ACHN (cell line): ENCODE measurements at regions not wholly inside any gene's neighbourhood (a gene's known extent, or its start where the extent isn't known, plus 50 kb on each side); places are given as distances from the start of the nearest gene placed in this dataset.
"Not testable (repeated sequence)": the region's sequence is repeated elsewhere in the genome, so short reads cannot be mapped to it uniquely, and the experiment has no call there.

Experiments used
- DNase-seq: peaks from one replicate; pipeline ENCODE4 v3.0.0-alpha.2; 2015
- in situ Hi-C: cut with HindIII; loops from 2 replicates; pipeline ENCODE4 v1.10.0; 2017; ENCODE audit warnings: low sequenced_read_pairs, low pct_ligation_motif_present, low pct_unique_long_range_greater_than_20kb

DNA sequence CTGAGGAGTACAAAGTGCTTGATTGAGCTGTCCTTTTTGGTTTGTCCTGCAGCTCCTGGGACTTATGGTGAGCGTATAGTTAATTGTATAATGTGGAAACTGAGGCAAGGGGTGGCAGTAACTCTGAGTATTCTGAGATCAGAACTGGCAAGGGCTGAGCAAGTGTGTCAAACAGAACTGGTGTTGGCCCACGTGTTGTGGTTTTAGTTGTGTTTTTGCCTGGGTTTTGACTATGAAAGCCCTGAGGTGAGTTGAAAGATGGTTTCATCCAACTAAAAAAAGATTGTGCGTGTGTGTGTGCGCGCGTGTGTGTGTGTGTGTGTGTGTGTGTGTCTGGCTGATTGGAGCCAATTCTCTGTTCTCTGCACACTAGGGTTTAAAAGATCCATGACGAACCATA, 154.1 kb downstream of the EDEM1 start:
- in situ Hi-C loops = no loop called here
- DNase-seq = no peak

DNA sequence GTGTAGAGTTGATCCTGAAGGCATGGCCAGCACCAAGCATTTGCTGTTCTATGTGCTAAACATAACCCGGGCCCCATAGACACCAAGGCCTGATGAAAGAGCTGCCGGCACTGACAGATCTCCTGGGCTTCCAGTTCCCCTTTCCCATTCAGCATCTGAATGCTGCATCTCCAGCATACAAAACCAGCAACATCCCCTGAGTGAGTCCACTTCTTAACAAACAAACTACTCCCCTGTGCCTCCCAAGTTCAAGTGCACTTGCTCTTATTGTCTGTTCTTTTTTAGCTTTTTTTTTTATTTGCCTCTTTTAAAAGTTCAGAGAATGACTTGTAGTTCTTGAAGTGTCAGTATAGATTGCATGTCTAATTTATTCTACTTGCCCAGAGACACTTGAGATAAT, 156.0 kb downstream of the EDEM1 start:
- DNase-seq = no peak
- in situ Hi-C loops = no loop called here

GRCh38 chr3:5344707-5345106, 157.2 kb downstream of the EDEM1 start:
- in situ Hi-C loops = no loop called here
- DNase-seq = no peak

DNA sequence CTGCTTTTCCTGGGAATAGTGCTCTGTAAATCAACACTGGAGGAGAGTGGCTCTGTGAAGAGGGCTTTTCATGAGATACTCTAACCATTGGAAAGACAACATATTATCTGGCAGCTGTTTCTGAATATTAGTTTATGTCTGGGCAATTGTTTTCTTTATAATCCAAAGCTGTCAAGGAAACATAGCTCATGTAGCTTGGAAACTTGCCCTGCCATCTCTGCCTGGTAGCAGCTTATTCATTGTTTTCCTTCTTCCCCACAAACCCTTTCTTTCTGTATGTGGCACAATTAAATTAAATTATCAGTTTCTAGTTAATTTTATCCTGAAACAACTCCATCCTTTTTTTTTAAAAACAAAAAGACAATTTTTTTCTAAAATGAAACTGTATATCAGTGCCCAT, 160.0 kb downstream of the EDEM1 start:
- no peak for DNase-seq
- in situ Hi-C loops = no loop called here

- in situ Hi-C loops = no loop called here
- DNase-seq = no peak
Observed at GRCh38 chr3:5348229-5348902, 160.9 kb downstream of the EDEM1 start.

- DNase-seq = no peak
- in situ Hi-C loops = no loop called here
Observed at GRCh38 chr3:5349343-5349742, 161.8 kb downstream of the EDEM1 start.

- no peak for DNase-seq
- in situ Hi-C loops = no loop called here
Observed at GRCh38 chr3:5357089-5357488, 169.6 kb downstream of the EDEM1 start.

DNA sequence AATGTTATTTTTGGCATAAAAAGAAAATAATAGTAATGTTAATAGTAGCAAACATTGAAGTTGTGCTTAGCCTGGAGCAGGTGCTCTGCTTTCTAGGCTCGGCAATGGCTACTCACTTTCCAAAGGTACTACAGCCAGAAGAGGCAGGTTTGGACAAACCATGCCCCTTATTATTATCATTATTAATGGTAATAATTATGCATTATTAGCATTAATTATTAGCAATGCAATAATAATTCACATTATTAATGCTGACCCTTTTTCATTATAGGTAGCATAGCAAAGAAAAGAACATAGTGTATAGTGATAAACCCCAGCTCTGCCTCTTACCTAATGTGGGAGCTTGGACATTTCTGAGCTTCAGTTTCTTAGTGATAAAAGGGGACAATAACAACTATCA, 171.4 kb downstream of the EDEM1 start:
- in situ Hi-C loops = no loop called here
- DNase-seq = no peak

DNA sequence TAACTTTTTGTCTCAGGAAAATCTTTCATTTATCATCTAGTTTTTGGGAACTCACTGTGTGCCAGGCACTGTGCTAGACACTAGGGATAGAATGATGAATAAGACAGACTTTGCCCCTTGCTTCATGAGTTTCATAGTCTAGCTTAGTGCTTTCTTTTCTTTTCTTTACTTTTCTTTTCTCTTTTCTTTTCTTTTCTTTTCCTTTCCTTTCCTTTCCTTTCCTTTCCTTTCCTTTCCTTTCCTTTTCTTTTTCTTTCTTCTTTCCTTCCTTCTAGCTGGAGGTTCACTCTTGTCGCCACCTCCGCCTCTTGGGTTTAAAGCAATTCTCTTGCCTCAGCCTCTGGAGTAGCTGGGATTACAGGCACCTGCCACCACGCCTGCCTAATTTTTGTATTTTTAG, 172.9 kb downstream of the EDEM1 start:
- in situ Hi-C loops = no loop called here

GRCh38 chr3:5366746-5367145, 179.2 kb downstream of the EDEM1 start:
- in situ Hi-C loops = no loop called here
- no peak for DNase-seq

More for the DNA sequence above, 172.9 kb downstream of the EDEM1 start:
- no peak for DNase-seq

GRCh38 chr3:5371555-5371954, 184.0 kb downstream of the EDEM1 start:
- DNase-seq = not testable (repeated sequence)

GRCh38 chr3:5376761-5377160, 189.3 kb downstream of the EDEM1 start:
- DNase-seq = no peak
- in situ Hi-C loops = no loop called here

More at GRCh38 chr3:5371555-5371954, 184.0 kb downstream of the EDEM1 start:
- in situ Hi-C loops = not testable (repeated sequence)

GRCh38 chr3:5379266-5379665, 191.8 kb downstream of the EDEM1 start:
- in situ Hi-C loops, DNase-seq: not testable (repeated sequence)

GRCh38 chr3:5383486-5384263, 196.2 kb downstream of the EDEM1 start:
- in situ Hi-C loops, DNase-seq: not testable (repeated sequence)

DNA sequence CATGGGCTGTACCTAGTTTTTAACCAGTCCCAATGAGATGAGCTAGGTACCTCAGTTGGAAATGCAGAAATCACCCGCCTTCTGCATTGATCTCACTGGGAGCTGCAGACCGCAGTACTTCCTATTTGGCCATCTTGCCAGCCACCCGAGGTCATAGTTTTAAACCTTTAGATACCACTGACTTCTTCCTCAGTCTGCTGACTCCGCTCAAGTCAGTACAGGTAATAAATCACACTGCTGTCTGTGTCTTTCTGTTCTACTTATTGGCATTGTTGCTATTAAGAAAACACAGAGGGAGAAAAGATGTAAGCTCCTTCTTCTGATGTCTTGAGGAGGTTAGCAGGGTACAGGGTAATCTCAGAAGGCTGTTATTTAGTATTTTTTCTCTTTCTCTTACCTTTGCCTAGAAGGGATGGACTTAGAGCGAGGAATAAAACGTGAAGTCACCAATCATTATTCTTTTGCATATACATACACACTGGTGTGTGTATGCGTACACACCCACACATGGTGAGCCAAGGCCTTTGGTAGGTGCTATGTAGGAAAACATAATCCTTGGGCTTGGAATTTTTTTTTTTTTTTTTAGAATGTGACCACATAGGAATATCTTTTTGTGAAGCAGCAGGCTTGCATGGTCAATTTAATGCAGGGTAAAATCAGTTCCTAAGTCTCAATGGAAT, 197.2 kb downstream of the EDEM1 start:
- in situ Hi-C loops = no loop called here

DNA sequence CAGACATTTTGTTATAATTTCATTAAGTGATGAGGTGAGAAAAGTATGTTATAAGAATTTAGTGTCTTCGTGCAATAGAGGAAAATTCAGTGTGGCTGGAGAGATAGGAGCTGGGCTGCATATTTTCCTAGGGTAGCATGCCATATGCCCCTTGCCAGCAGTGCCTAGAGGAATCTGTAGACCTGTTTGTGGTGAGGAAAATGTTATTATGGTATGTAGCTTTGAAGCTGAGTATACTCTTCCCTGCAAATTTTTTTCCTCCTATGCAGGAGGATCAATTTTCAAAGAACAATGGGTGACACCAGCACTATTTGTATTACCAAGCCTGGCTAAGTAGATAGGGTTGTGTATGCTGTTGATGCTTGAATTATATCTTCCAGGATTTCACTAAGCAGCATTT, 200.6 kb downstream of the EDEM1 start:
- no peak for DNase-seq
- in situ Hi-C loops = no loop called here

More for the DNA sequence above, 197.2 kb downstream of the EDEM1 start:
- no peak for DNase-seq

GRCh38 chr3:5389057-5389456, 201.6 kb downstream of the EDEM1 start:
- in situ Hi-C loops = no loop called here
- no peak for DNase-seq

DNA sequence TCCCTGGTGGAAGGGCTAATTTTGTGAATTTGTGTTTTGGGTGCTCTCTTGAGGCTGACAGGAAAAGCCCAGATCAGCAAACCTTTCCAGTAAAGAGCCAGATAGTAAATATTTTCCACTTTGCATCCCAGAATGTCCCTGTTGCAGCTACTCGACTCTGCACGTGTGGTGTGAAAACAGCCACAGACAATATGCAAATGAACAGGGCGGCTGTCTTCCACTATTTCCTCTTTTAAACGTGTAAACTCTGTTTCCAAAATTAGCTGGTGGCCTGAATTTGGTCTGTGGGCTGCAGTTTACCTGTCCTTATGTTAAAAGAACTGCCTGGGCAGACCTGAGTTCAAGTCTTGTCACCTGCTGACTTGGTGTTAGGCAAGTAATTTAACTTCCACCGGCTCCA, 202.7 kb downstream of the EDEM1 start:
- in situ Hi-C loops = no loop called here
- no peak for DNase-seq

- in situ Hi-C loops = no loop called here
- no peak for DNase-seq
Observed at GRCh38 chr3:5390936-5391625, 203.6 kb downstream of the EDEM1 start.
